K562 (cell line): ENCODE measurements at regions not wholly inside any gene's neighbourhood (a gene's known extent, or its start where the extent isn't known, plus 50 kb on each side); places are given as distances from the start of the nearest gene placed in this dataset.

Experiments used
- ARHGAP35 ChIP-seq: fragments of 450-650 bp; IDR thresholded peaks from 2 replicates; pipeline ENCODE4 v1.6.1; 2018; ENCODE audit not compliant: partially characterized antibody
- CBX2 ChIP-seq: fragments of 200-600 bp; sonication (generic); IDR thresholded peaks from one replicate; pipeline ENCODE4 v1.6.1; 2012; ENCODE audit warnings: mild to moderate bottlenecking, low read length, inconsistent platforms; ENCODE audit not compliant: insufficient read depth, poor library complexity, severe bottlenecking
- CREB5 ChIP-seq: fragments of 250-450 bp; sonication (Bioruptor Pico); IDR thresholded peaks from 2 replicates; pipeline ENCODE4 v1.5.0; 2020; ENCODE audit warnings: mild to moderate bottlenecking
- FOXJ3 ChIP-seq: sonication (generic); formaldehyde crosslinking; IDR thresholded peaks from 2 replicates; pipeline ENCODE4 v1.4.0; 2020; ENCODE audit warnings: mild to moderate bottlenecking, missing genetic modification reagents
- HDAC6 ChIP-seq: IDR thresholded peaks from 2 replicates; pipeline ENCODE4 v1.6.1; 2012; ENCODE audit warnings: low read depth, mild to moderate bottlenecking, control low read depth, inconsistent platforms, low read length, moderate library complexity
- IFI16 ChIP-seq: fragments of 250-450 bp; sonication (Bioruptor Pico); IDR thresholded peaks from 2 replicates; pipeline ENCODE4 v2.1.2; 2022; ENCODE audit warnings: mild to moderate bottlenecking, inconsistent platforms
- IRF2 ChIP-seq: sonication (generic); formaldehyde crosslinking; IDR thresholded peaks from 2 replicates; pipeline ENCODE4 v1.8.1; 2022; ENCODE audit warnings: mild to moderate bottlenecking, missing genetic modification reagents
- MECOM ChIP-seq: fragments of 250-450 bp; sonication (Bioruptor Pico); IDR thresholded peaks from 2 replicates; pipeline ENCODE4 v1.8.0; 2022; ENCODE audit warnings: inconsistent platforms
- NR2C1 ChIP-seq, 2 experiments: fragments of 450-650 bp; IDR thresholded peaks; 2 replicates each; pipeline ENCODE4 v1.6.1; 2017; ENCODE audit warnings: mild to moderate bottlenecking in 2 of 2, antibody characterized with exemption in 1 of 2, inconsistent platforms in 1 of 2, missing compliant biosample characterization in 1 of 2, missing genetic modification characterization in 1 of 2
- POLR2A ChIP-seq: fragments of 450-650 bp; conservative IDR thresholded peaks from 2 replicates; pipeline ENCODE4 v1.6.1; 2016
- RBM25 ChIP-seq: fragments of 200-400 bp; formaldehyde crosslinking; IDR thresholded peaks from 2 replicates; pipeline ENCODE4 v1.6.1; 2018; ENCODE audit warnings: low read length, low read depth, moderate library complexity; ENCODE audit not compliant: severe bottlenecking
- SAFB2 ChIP-seq: fragments of 200-400 bp; formaldehyde crosslinking; IDR thresholded peaks from 2 replicates; pipeline ENCODE4 v1.6.1; 2018; ENCODE audit warnings: borderline replicate concordance, low read length, low read depth, moderate library complexity; ENCODE audit not compliant: severe bottlenecking
- SRSF3 ChIP-seq: fragments of 200-400 bp; formaldehyde crosslinking; IDR thresholded peaks from 2 replicates; pipeline ENCODE4 v1.6.1; 2016; ENCODE audit warnings: mild to moderate bottlenecking, low read length, moderate library complexity; ENCODE audit not compliant: insufficient read depth
- TAF9B ChIP-seq: fragments of 450-650 bp; IDR thresholded peaks from 2 replicates; pipeline ENCODE4 v1.6.1; 2018; ENCODE audit warnings: mild to moderate bottlenecking; ENCODE audit not compliant: partially characterized antibody
- ZEB2 ChIP-seq: fragments of 450-650 bp; IDR thresholded peaks from 2 replicates; pipeline ENCODE4 v1.6.1; 2016
- ZNF318 ChIP-seq, 2 experiments: fragments of 450-650 bp; IDR thresholded peaks; 2 replicates each; pipeline ENCODE4 v1.6.1; 2016; ENCODE audit warnings: mild to moderate bottlenecking in 2 of 2, borderline replicate concordance in 1 of 2, low read depth in 1 of 2, moderate library complexity in 1 of 2
- ZNF445 ChIP-seq: fragments of 250-450 bp; sonication (Bioruptor Pico); IDR thresholded peaks from 2 replicates; pipeline ENCODE4 v1.4.0; 2020; ENCODE audit warnings: low read depth, mild to moderate bottlenecking, moderate library complexity

GRCh38 chr17:79473111-79473875 is 137.6 kb downstream of the RBFOX3 start (continued):
- TF ChIP-seq RBM25 (peak; percentile 64), TAF9B (peak; percentile 58), ZNF318 (IDR thresholded peaks at IDR 0.05; ENCODE audit: borderline replicate concordance in 1 of 2, low read depth in 1 of 2) (peak in 1 of 2 experiments; percentile 74; a peak in 1 of 4 replicates), FOXJ3 (CRISPR knock-in tag) (no peak), CREB5 (CRISPR knock-in tag) (no peak), POLR2A (no peak), IFI16 (no peak), SRSF3 (no peak), HDAC6 (no peak), CBX2 (no peak), NR2C1 (IDR thresholded peaks at IDR 0.05) (no peak), NR2C1 (tag; IDR thresholded peaks at IDR 0.05) (no peak; the same call in none of the 2 replicates), IRF2 (CRISPR knock-in tag) (no peak), MECOM (peak; percentile 30; the same call in 1 of the 2 replicates), ZEB2 (peak; percentile 76), ARHGAP35 (peak; percentile 15), ZNF445 (no peak), SAFB2 (no peak)
